ENCODE measurements at regions not wholly inside any gene's neighbourhood (a gene's known extent, or its start where the extent isn't known, plus 50 kb on each side); places are given as distances from the start of the nearest gene placed in this dataset.
A peak's percentile ranks its signal among the peaks of the same experiment; 100 is the strongest.

- H3K27ac ChIP-seq: no peak overlapping the region
- TF ChIP-seq ZFX (IDR thresholded peaks at IDR 0.05) (no peak), CTCF (conservative IDR thresholded peaks at IDR 0.05) (no peak)
Observed at GRCh38 chr13:33497146-33497845, 211.7 kb upstream of the STARD13 start.

GRCh38 chr13:33508060-33508459, 222.5 kb upstream of the STARD13 start:
- no peak overlapping the region for H3K27ac ChIP-seq
- TF ChIP-seq CTCF (conservative IDR thresholded peaks at IDR 0.05) (no peak), ZFX (IDR thresholded peaks at IDR 0.05) (no peak)

- H3K27ac ChIP-seq: peak overlapping the region; percentile 42
Observed at GRCh38 chr13:33509642-33510229, 224.2 kb upstream of the STARD13 start.

GRCh38 chr13:33510350-33510970, 224.9 kb upstream of the STARD13 start:
- TF ChIP-seq ZFX (IDR thresholded peaks at IDR 0.05) (no peak), CTCF (conservative IDR thresholded peaks at IDR 0.05) (no peak)

More at GRCh38 chr13:33509642-33510229, 224.2 kb upstream of the STARD13 start:
- no peak for TF ChIP-seq CTCF (conservative IDR thresholded peaks at IDR 0.05)
- TF ChIP-seq ZFX (IDR thresholded peaks at IDR 0.05): no peak

GRCh38 chr13:33512880-33513554, 227.5 kb upstream of the STARD13 start:
- no peak for TF ChIP-seq CTCF (conservative IDR thresholded peaks at IDR 0.05)
- TF ChIP-seq ZFX (IDR thresholded peaks at IDR 0.05): no peak
- no peak overlapping the region for H3K27ac ChIP-seq

More at GRCh38 chr13:33510350-33510970, 224.9 kb upstream of the STARD13 start:
- no peak overlapping the region for H3K27ac ChIP-seq

- TF ChIP-seq CTCF (conservative IDR thresholded peaks at IDR 0.05) (no peak; the same call in 1 of the 2 replicates), ZFX (IDR thresholded peaks at IDR 0.05) (no peak; the same call in 1 of the 2 replicates)
- no peak overlapping the region for H3K27ac ChIP-seq
Observed at GRCh38 chr13:33514362-33514761, 228.8 kb upstream of the STARD13 start.

All from C4-2B (cell line).